ENCODE measurements at regions not wholly inside any gene's neighbourhood (a gene's known extent, or its start where the extent isn't known, plus 50 kb on each side); places are given as distances from the start of the nearest gene placed in this dataset.

GRCh38 chr15:27702581-27702980 lies 396.5 kb downstream of the OCA2 start:
- DNase-seq: no peak

DNA sequence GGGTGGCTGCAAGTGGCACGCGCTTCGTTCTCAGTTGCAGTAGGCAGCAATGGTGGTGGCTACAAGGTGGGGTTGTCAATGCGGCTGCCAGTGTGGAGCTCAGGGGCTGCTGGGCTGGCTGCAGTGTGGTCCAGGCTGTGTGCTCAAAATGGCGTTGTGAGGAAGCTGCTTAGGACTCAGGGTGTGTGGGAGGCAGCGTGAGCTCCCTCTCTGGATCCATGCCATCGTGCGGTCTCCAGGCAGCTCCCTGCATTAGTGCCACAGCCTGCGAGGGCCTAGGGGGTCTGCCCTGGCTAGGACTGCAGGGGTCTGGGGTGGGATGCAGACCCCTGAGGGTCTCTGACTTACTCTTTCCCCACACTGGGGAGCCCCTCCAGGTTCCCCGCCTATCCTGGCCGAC lies 397.2 kb downstream of the OCA2 start:
- DNase-seq: no peak

GRCh38 chr15:27701014-27701413 lies 398.1 kb downstream of the OCA2 start:
- no peak for DNase-seq

GRCh38 chr15:27699699-27700098 lies 399.4 kb downstream of the OCA2 start:
- no peak for DNase-seq

DNA sequence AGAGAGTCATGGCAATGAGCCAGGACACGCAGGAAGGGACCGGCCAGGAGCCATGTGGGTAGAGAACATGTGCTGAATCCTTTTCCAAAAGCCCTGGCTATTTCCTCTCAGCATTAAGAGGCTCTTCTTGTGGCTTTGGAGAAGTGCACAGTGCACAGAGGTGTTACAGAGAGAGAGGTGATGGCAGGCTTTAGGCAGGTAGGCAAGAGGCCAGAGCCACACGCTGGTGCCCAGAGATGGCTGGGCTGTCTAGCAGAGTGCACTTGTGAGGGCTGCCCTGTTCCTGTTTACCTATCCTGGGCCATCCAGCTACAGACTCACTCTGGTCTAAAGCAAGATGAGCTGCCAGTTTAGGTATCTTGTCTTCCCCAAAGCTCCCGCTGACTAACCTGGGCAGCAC lies 402.6 kb downstream of the OCA2 start:
- no peak for DNase-seq

DNA sequence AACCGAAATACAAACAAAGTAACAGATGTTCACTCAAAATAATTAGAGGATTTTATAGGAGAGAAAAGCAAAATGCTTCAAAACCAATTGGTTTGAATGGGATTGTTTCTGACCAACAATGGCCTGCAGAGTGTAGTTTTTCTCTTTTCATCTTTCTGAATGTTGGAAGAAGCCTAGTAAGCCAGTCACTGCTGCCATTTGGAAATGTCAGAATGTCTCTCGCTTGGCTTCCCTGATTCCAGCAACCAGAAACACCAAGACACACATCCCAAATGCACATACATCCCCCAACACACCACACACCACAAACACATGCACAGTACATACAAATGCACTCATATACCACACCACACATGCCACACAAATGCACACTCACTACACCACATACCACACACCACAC lies 403.4 kb downstream of the OCA2 start:
- DNase-seq: no peak

DNA sequence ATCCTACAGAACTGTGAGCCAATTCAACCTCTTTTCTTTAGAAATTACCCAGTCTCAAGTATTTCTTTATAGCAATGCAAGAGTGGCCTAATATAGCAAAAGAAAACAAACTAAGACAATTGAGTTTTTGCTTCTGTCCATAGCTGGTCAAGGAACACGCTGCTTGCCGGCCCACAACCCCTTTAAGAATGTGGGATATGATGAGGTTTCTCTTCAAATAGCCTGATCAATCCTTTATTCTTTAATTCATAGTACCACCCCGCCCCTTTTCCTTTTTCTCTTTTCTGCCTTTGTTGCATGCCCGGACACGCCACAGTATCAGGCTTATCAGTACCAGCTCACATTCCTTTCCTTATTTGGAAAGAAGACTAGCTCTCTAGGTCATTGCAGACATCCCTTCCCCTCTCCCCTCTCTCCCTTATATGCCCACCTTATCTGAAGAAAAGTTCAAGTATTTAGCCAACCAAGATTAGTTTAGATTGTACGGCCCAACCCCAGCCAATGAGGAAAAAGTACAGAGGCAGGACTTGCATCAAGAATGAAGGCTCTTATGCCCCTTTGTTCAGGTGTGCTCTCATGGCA lies 404.5 kb downstream of the OCA2 start:
- DNase-seq: no peak

DNA sequence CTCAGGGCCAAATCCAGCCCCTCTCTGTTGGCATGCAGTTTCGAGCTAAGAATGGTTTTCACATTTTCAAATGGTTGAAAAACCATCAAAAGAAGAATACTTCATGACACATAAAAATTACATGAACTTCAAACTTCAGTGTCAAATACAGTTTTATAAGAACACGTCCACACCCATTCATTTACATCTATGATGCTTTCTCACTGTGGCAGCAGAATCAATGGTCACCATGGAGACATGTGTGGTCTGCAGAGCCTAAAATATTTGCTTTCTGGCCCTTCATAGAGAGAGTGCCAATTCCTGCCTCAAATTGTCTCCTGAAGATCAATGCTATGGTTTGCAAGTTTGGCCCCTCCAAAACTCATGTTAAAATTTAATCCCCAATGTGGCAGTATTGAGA lies 405.8 kb downstream of the OCA2 start:
- no peak for DNase-seq

GRCh38 chr15:27692438-27692837 lies 406.7 kb downstream of the OCA2 start:
- DNase-seq: no peak

GRCh38 chr15:27690290-27690689 lies 408.8 kb downstream of the OCA2 start:
- no peak for DNase-seq

DNA sequence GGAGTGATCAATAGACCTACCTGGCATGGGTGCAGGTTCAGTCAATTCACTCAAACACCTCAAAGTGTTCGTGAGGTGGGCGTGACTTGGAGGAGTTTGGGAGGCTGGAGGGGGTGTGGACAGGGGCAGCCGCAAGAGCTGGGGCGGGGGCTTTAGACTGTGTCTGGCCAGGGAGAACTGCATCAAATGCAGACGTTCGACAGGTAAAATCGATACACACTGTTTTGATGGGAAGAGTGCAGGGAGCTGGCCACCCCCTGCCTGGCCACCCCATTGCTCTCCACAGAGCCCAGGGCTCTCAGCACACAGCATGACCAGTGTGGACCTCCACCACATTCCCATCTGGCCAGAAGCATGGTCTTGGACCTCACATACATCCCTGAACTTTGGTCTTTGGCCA lies 412.1 kb downstream of the OCA2 start:
- DNase-seq: no peak

- no peak for DNase-seq
These were observed 412.7 kb downstream of the OCA2 start for GRCh38 chr15:27686369-27686768.

DNA sequence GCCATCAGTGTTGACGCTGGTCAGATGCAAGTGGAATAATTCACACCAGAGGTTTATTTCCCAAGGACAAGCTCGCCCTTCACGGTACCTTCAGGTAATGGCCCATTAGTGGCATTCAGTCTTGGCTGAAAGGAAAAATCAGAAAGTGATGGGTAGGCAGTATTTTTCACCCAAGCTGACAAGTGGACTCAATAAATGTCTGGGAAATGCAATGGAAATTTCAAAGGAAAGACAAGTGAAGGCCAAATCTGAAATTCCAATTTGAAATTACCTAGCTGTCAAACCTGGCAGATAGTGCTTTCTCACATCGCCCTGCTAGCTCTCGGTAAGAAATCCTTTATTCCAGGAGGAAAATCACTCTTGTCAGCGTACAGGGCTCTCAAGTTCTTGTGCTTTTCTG lies 413.5 kb downstream of the OCA2 start:
- no peak for DNase-seq

GRCh38 chr15:27683121-27683520 lies 416.0 kb downstream of the OCA2 start:
- DNase-seq: no peak

GRCh38 chr15:27681038-27681437 lies 418.1 kb downstream of the OCA2 start:
- DNase-seq: no peak

- DNase-seq: peak; percentile 79
These were observed 419.2 kb downstream of the OCA2 start for GRCh38 chr15:27679731-27680471.

DNA sequence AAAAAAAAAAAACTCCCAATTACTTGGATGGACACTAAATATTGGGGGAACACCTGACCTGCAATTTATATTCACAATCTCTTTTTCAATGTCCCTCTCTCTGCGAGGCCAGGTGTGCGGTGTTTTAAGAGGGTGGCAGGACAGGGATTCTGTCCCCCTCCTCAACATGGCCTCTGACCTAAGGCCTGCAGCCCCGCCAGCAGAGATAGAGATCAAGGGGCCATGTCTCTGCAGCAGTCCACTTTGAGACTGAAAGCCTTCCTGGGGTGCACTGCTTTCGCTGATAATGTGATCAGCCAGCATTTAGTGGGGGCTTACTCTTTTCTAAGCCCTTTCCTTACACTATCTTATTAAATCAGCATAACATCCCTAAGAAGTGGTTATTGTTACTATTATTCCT lies 419.9 kb downstream of the OCA2 start:
- no peak for DNase-seq

DNA sequence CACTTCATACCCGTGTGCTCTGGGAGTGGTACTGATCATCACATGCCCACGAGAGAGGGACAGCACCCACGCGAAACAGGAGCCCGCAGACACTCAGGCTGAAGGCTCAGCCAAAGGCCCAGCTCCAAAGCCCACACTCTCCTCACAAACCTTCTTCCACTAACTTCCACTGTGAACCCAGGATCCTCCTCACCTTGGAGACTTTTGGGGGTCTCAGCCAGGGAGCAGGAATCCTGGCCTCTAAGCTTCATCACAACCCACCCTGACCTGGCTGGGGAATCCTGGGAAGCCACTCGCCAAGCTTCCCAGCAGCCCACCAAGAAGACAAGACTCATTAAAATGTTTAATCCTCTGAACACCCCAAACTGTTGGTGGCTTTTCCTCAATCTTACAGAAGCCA lies 421.2 kb downstream of the OCA2 start:
- DNase-seq: no peak

DNA sequence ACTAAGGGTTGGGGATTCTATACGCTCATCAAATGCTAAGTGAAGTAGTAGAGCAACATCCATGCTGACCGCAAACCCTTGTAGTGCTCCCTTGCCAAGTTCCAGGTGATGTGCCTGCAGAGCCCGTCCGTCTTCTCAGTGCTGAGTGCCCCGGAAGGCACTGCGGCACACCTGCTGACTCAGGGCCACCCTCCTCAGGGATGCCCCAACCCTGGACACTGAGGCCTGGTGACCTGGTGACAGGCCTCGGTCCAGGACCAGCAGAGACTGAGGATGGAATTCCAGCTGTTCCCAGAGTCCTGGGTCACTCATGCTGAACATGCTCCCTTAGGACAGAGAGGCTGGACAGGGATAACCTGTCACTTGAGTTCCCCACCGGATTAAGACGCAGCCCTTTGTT lies 422.5 kb downstream of the OCA2 start:
- DNase-seq: no peak

- no peak for DNase-seq
These were observed 423.5 kb downstream of the OCA2 start for GRCh38 chr15:27675571-27675970.

DNA sequence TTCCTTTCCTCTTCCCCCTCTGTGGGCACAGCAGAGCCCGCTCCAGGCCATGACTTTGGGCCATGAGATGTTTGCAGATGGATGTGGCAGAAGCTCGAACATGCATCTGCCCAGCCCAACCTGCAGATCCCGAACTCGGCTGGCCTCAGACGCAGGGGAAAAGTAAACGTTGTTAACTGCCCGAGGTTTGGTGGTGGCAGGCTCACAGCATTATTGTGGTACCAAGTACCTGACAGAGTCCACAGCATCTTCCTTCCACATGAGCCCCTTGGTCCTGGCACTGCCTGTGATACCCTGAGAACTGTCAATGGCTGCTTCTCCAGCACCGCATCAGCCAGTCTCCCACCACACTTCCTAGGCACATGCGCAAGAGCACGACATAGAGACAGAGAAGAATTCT lies 424.3 kb downstream of the OCA2 start:
- DNase-seq: no peak

- DNase-seq: no peak
These were observed 425.2 kb downstream of the OCA2 start for GRCh38 chr15:27673766-27674445.

DNA sequence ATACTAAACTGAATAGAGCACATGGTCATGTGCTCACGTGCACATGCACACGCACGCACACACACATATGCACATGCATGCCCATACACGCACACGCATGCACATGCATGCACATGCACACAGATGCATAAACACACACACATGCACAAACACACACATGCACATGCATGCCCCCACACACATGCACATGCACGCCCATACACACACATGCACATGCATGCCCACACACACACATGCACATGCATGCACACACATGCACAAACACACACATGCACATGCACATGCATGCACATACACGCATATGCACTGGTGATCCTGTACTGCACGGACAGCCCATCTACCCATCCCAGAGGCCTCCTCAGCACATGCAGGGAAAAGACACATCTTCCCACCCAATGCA lies 426.6 kb downstream of the OCA2 start:
- DNase-seq: no peak

DNA sequence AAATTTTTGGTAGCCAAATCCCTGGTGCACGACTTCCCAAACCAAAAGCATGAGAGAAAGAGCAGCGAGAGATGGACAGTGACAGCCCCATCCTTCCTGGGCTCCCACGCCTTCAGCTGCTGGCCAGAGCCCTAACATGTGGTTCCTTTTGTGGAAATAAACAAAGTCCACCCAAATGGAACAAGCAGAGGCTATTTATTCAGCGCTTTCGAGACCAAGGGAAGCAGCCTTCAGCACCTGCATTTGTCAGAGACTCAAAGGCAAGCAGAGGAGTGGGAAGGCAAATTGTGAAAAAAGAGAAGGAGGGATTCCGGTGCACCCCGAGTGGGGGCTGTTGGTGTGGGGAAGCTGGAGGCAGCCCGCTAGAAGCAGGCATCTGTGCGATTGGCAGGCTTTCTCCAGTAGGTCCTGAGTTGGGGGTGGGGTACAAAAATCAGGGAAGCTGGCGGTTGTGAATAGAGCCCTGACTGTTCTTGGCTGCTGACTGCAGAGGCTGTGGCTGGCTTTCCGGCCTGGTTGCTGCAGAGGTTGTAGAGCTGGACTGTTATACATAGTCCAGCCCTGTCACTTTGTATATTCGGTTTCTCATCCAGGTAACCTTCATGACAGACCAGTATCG lies 427.2 kb downstream of the OCA2 start:
- DNase-seq: no peak

Data from NCI-H2081 treated with DMSO at 0.1 percent for 48 hours (cell line).